ENCODE measurements at regions not wholly inside any gene's neighbourhood (a gene's known extent, or its start where the extent isn't known, plus 50 kb on each side); places are given as distances from the start of the nearest gene placed in this dataset.

GRCh38 chr14:85907536-85907935, 377.6 kb downstream of the FLRT2 start (continued):
- no peak for TF ChIP-seq SIN3A (IDR thresholded peaks at IDR 0.05; ENCODE audit: low read depth, low read length)
- TF ChIP-seq SUZ12 (IDR thresholded peaks at IDR 0.05; ENCODE audit: unreplicated experiment) = no peak
- no peak for TF ChIP-seq SKIL (IDR thresholded peaks at IDR 0.05; ENCODE audit: low read depth, poor library complexity, severe bottlenecking)
- no peak for TF ChIP-seq SMC3 (IDR thresholded peaks at IDR 0.05; ENCODE audit: borderline replicate concordance, low read length)
- TF ChIP-seq PRDM15 (CRISPR knock-in tag; IDR thresholded peaks at IDR 0.05) = no peak
- TF ChIP-seq MEF2B (IDR thresholded peaks at IDR 0.05; ENCODE audit: partially characterized antibody, poor library complexity, severe bottlenecking) = no peak
- no peak for TF ChIP-seq USF1 (IDR thresholded peaks at IDR 0.05; ENCODE audit: borderline replicate concordance, extremely low read length, insufficient read depth, low read depth, low read length)
